Left ventricle myocardium inferior (tissue), 1 donor: ENCODE measurements at regions not wholly inside any gene's neighbourhood (a gene's known extent, or its start where the extent isn't known, plus 50 kb on each side); places are given as distances from the start of the nearest gene placed in this dataset.

Source experiments
- DNase-seq: peaks from one replicate; pipeline ENCODE4 v3.0.0-alpha.2; 2020
- H3K27ac ChIP-seq: fragments of 200-600 bp; replicated peaks from 2 replicates; pipeline ENCODE4 v1.8.0; 2021
- H3K27me3 ChIP-seq: fragments of 200-600 bp; 2 replicates; pipeline ENCODE4 v1.8.0; 2021; ENCODE audit warnings: low read depth
- H3K36me3 ChIP-seq: fragments of 200-600 bp; 2 replicates; pipeline ENCODE4 v1.8.0; 2021
- H3K4me1 ChIP-seq: fragments of 200-600 bp; 2 replicates; pipeline ENCODE4 v1.8.0; 2021
- H3K4me3 ChIP-seq: fragments of 200-600 bp; 2 replicates; pipeline ENCODE4 v1.8.0; 2021; ENCODE audit warnings: mild to moderate bottlenecking, moderate library complexity
- H3K9me3 ChIP-seq: fragments of 200-600 bp; replicated peaks from 2 replicates; pipeline ENCODE4 v1.8.0; 2021
- intact Hi-C: fragments of 100-400 bp; cut with micrococcal nuclease; formaldehyde crosslinking; loops from one replicate; pipeline ENCODE4 v1.11.0; 2022
- TF ChIP-seq, protein P1 (sequence below): fragments of 200-600 bp; IDR thresholded peaks from 2 replicates; pipeline ENCODE4 v1.8.0; 2021; ENCODE audit warnings: antibody characterized with exemption, mild to moderate bottlenecking, borderline replicate concordance
- donor health status: DM: no; HTN: yes; CAD: no; lungs with severe emphysema.

DNA sequence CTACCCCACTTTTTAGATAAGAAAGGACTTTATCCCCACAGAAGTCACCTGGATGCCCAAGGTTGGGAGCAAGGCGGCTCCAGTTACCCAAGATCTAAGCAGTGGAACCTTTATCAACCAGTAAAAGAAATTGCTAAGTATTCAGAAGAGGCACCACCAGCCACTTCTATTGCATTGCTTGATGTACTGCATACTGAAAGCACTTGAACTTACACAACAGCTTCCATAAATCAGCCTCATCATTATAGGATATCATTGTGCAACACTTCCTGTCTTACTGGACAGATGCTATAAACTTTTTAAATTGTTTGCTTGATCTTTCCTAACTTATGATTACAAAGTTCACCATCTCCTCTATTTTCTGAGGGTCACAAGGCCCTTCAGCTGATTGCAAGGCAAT lies 642.7 kb upstream of the CXADR start:
- intact Hi-C loops, result no loop called here
- Histone ChIP-seq H3K27ac (no peak overlapping the region), H3K4me1 (no peaks in the 10 kb centered on the region), H3K36me3 (no peaks in the 10 kb centered on the region), H3K9me3 (no peaks in the 10 kb centered on the region), H3K4me3 (no peak overlapping the region), H3K27me3 (no peaks in the 10 kb centered on the region)
- no peak for DNase-seq
- TF ChIP-seq, protein P1, sequence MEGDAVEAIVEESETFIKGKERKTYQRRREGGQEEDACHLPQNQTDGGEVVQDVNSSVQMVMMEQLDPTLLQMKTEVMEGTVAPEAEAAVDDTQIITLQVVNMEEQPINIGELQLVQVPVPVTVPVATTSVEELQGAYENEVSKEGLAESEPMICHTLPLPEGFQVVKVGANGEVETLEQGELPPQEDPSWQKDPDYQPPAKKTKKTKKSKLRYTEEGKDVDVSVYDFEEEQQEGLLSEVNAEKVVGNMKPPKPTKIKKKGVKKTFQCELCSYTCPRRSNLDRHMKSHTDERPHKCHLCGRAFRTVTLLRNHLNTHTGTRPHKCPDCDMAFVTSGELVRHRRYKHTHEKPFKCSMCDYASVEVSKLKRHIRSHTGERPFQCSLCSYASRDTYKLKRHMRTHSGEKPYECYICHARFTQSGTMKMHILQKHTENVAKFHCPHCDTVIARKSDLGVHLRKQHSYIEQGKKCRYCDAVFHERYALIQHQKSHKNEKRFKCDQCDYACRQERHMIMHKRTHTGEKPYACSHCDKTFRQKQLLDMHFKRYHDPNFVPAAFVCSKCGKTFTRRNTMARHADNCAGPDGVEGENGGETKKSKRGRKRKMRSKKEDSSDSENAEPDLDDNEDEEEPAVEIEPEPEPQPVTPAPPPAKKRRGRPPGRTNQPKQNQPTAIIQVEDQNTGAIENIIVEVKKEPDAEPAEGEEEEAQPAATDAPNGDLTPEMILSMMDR, result no peak

DNA sequence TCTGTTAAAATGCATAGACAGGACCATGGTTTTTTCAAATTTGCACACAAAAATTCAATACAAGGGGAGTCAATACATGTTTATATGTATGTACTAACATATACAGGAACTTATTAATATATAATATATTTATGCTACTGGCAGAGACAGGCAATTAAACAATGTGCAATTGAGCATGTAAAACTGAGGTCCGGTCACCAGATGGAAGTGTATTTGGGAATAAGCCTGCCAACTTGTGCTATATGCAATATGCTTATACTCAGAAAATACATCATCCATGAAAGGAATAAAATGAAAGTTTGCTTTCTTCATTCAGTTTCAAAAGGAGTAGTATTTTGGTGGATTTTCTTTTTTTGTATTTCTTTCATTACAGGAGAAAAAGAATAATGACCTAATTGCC lies 640.2 kb upstream of the CXADR start:
- Histone ChIP-seq H3K27ac (no peak overlapping the region), H3K4me1 (no peaks in the 10 kb centered on the region), H3K36me3 (no peaks in the 10 kb centered on the region), H3K4me3 (no peak overlapping the region), H3K9me3 (no peaks in the 10 kb centered on the region), H3K27me3 (no peaks in the 10 kb centered on the region)
- intact Hi-C loops, result no loop called here
- TF ChIP-seq, protein P1, result no peak
- no peak for DNase-seq

DNA sequence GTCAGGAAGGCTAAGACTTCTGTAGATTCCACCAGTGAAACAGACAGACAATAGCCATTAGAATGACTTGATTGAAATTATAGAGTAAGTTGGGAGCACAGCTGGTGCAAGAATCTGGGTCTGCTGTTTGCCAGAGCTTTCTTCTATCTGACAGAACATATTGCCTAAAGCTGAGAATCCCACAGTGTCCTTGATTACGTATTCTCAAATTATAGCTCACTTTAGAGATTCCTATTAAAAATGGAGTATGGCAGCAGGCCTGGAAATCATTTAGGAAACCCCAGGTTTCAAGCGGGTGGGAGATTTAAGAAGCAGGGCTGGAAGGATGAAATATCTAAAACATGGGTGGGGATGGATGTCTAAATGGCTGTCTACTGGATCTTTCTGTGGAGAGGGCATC lies 639.7 kb upstream of the CXADR start:
- no peaks in the 10 kb centered on the region for H3K36me3 ChIP-seq
- DNase-seq, result no peak
- intact Hi-C loops, result no loop called here

GRCh38 chr21:16873596-16873995 lies 639.2 kb upstream of the CXADR start:
- Histone ChIP-seq H3K9me3 (no peaks in the 10 kb centered on the region), H3K27ac (no peak overlapping the region), H3K36me3 (no peaks in the 10 kb centered on the region), H3K4me1 (no peaks in the 10 kb centered on the region), H3K4me3 (no peak overlapping the region), H3K27me3 (no peaks in the 10 kb centered on the region)
- TF ChIP-seq, protein P1, result no peak
- no peak for DNase-seq
- intact Hi-C loops, result no loop called here

More for the DNA sequence above, 639.7 kb upstream of the CXADR start:
- Histone ChIP-seq H3K27ac (no peak overlapping the region), H3K27me3 (no peaks in the 10 kb centered on the region), H3K9me3 (no peaks in the 10 kb centered on the region), H3K4me3 (no peak overlapping the region), H3K4me1 (no peaks in the 10 kb centered on the region)
- TF ChIP-seq, protein P1, result no peak

GRCh38 chr21:16879479-16879878 lies 633.4 kb upstream of the CXADR start:
- Histone ChIP-seq H3K4me3 (no peak overlapping the region), H3K27ac (no peak overlapping the region), H3K4me1 (no peaks in the 10 kb centered on the region), H3K36me3 (no peaks in the 10 kb centered on the region), H3K27me3 (no peaks in the 10 kb centered on the region), H3K9me3 (peaks cover 17% of the 10 kb centered on the region)
- intact Hi-C loops, result no loop called here
- no peak for DNase-seq
- TF ChIP-seq, protein P1, result no peak

DNA sequence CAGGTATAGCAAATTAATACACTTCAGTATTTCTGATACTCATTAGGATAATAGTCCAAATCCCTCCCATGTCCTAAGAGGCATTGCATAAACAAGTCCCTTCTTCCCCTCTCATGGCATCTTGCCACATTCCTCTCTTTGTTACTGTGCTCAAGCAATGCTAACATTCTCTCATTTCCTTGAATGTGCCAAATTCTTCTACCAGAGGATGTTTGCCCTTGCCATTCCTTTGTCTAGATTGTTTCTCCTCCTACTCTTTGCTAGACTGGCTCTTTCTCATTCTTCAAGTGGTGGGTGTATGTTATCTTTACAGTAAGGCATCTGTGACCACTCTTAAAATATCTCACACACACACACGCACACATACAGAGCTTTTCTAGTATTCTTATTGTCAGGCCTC lies 621.0 kb upstream of the CXADR start:
- intact Hi-C loops, result no loop called here
- Histone ChIP-seq H3K9me3 (no peaks in the 10 kb centered on the region), H3K4me1 (no peaks in the 10 kb centered on the region), H3K4me3 (no peak overlapping the region), H3K27me3 (no peaks in the 10 kb centered on the region), H3K36me3 (no peaks in the 10 kb centered on the region), H3K27ac (no peak overlapping the region)
- DNase-seq, result no peak
- TF ChIP-seq, protein P1, result no peak
